ENCODE measurements at regions not wholly inside any gene's neighbourhood (a gene's known extent, or its start where the extent isn't known, plus 50 kb on each side); places are given as distances from the start of the nearest gene placed in this dataset.

GRCh38 chr10:8445353-8445752, 390.9 kb downstream of the GATA3 start:
- no peak for DNase-seq (ENCODE audit: low read depth, low spot score)
- no peaks in the 10 kb centered on the region for H3K36me3 ChIP-seq (ENCODE audit: insufficient read depth, insufficient read length, low read length)
- H3K4me1 ChIP-seq (ENCODE audit: insufficient read depth, insufficient read length), result no peaks in the 10 kb centered on the region
- H3K9me3 ChIP-seq (ENCODE audit: insufficient read depth, low read length), result no peaks in the 10 kb centered on the region
- H3K27me3 ChIP-seq (ENCODE audit: insufficient read depth, insufficient read length), result peaks cover 6% of the 10 kb centered on the region
- no peak overlapping the region for H3K9ac ChIP-seq (ENCODE audit: insufficient read length, low read depth)
- TF ChIP-seq YY1 (IDR thresholded peaks at IDR 0.05; ENCODE audit: insufficient read depth, insufficient read length), result no peak
- TF ChIP-seq SUZ12 (IDR thresholded peaks at IDR 0.05; ENCODE audit: extremely low read depth, insufficient read depth, insufficient read length), result no peak
- no peak for TF ChIP-seq ZNF274 (IDR thresholded peaks at IDR 0.05; ENCODE audit: low read depth, low read length)
- no peak overlapping the region for H3K4me3 ChIP-seq (ENCODE audit: insufficient read length, low read depth)

GRCh38 chr10:8449909-8450308, 395.4 kb downstream of the GATA3 start:
- Histone ChIP-seq H3K4me3 (ENCODE audit: insufficient read length, low read depth) (no peak overlapping the region), H3K36me3 (ENCODE audit: insufficient read depth, insufficient read length, low read length) (no peaks in the 10 kb centered on the region), H3K9ac (ENCODE audit: insufficient read length, low read depth) (no peak overlapping the region), H3K27me3 (ENCODE audit: insufficient read depth, insufficient read length) (no peaks in the 10 kb centered on the region), H3K9me3 (ENCODE audit: insufficient read depth, low read length) (no peaks in the 10 kb centered on the region), H3K4me1 (ENCODE audit: insufficient read depth, insufficient read length) (no peaks in the 10 kb centered on the region)
- no peak for DNase-seq (ENCODE audit: low read depth, low spot score)
- TF ChIP-seq ZNF274 (IDR thresholded peaks at IDR 0.05; ENCODE audit: low read depth, low read length), result no peak
- TF ChIP-seq YY1 (IDR thresholded peaks at IDR 0.05; ENCODE audit: insufficient read depth, insufficient read length), result no peak
- no peak for TF ChIP-seq SUZ12 (IDR thresholded peaks at IDR 0.05; ENCODE audit: extremely low read depth, insufficient read depth, insufficient read length)

GRCh38 chr10:8453587-8453986, 399.1 kb downstream of the GATA3 start:
- H3K4me3 ChIP-seq (ENCODE audit: insufficient read length, low read depth), result no peak overlapping the region
- no peaks in the 10 kb centered on the region for H3K9me3 ChIP-seq (ENCODE audit: insufficient read depth, low read length)
- no peaks in the 10 kb centered on the region for H3K27me3 ChIP-seq (ENCODE audit: insufficient read depth, insufficient read length)
- H3K36me3 ChIP-seq (ENCODE audit: insufficient read depth, insufficient read length, low read length), result no peaks in the 10 kb centered on the region
- no peaks in the 10 kb centered on the region for H3K4me1 ChIP-seq (ENCODE audit: insufficient read depth, insufficient read length)
- no peak for TF ChIP-seq ZNF274 (IDR thresholded peaks at IDR 0.05; ENCODE audit: low read depth, low read length)
- TF ChIP-seq SUZ12 (IDR thresholded peaks at IDR 0.05; ENCODE audit: extremely low read depth, insufficient read depth, insufficient read length), result no peak
- no peak for TF ChIP-seq YY1 (IDR thresholded peaks at IDR 0.05; ENCODE audit: insufficient read depth, insufficient read length)
- DNase-seq (ENCODE audit: low read depth, low spot score), result no peak
- H3K9ac ChIP-seq (ENCODE audit: insufficient read length, low read depth), result no peak overlapping the region

- no peaks in the 10 kb centered on the region for H3K9me3 ChIP-seq (ENCODE audit: insufficient read depth, low read length)
- TF ChIP-seq ZNF274 (IDR thresholded peaks at IDR 0.05; ENCODE audit: low read depth, low read length) (no peak), YY1 (IDR thresholded peaks at IDR 0.05; ENCODE audit: insufficient read depth, insufficient read length) (no peak), SUZ12 (IDR thresholded peaks at IDR 0.05; ENCODE audit: extremely low read depth, insufficient read depth, insufficient read length) (no peak)
- H3K4me3 ChIP-seq (ENCODE audit: insufficient read length, low read depth), result no peak overlapping the region
- no peaks in the 10 kb centered on the region for H3K36me3 ChIP-seq (ENCODE audit: insufficient read depth, insufficient read length, low read length)
- H3K27me3 ChIP-seq (ENCODE audit: insufficient read depth, insufficient read length), result no peaks in the 10 kb centered on the region
- H3K4me1 ChIP-seq (ENCODE audit: insufficient read depth, insufficient read length), result no peaks in the 10 kb centered on the region
- H3K9ac ChIP-seq (ENCODE audit: insufficient read length, low read depth), result no peak overlapping the region
- no peak for DNase-seq (ENCODE audit: low read depth, low spot score)
Measured at GRCh38 chr10:8454357-8454756, 399.9 kb downstream of the GATA3 start.

GRCh38 chr10:8455181-8455580, 400.7 kb downstream of the GATA3 start:
- Histone ChIP-seq H3K9ac (ENCODE audit: insufficient read length, low read depth) (no peak overlapping the region), H3K9me3 (ENCODE audit: insufficient read depth, low read length) (no peaks in the 10 kb centered on the region), H3K4me3 (ENCODE audit: insufficient read length, low read depth) (no peak overlapping the region), H3K36me3 (ENCODE audit: insufficient read depth, insufficient read length, low read length) (no peaks in the 10 kb centered on the region), H3K27me3 (ENCODE audit: insufficient read depth, insufficient read length) (no peaks in the 10 kb centered on the region), H3K4me1 (ENCODE audit: insufficient read depth, insufficient read length) (no peaks in the 10 kb centered on the region)
- TF ChIP-seq YY1 (IDR thresholded peaks at IDR 0.05; ENCODE audit: insufficient read depth, insufficient read length), result no peak
- TF ChIP-seq ZNF274 (IDR thresholded peaks at IDR 0.05; ENCODE audit: low read depth, low read length), result no peak
- no peak for TF ChIP-seq SUZ12 (IDR thresholded peaks at IDR 0.05; ENCODE audit: extremely low read depth, insufficient read depth, insufficient read length)
- DNase-seq (ENCODE audit: low read depth, low spot score), result no peak

GRCh38 chr10:8456386-8456785, 401.9 kb downstream of the GATA3 start:
- no peaks in the 10 kb centered on the region for H3K27me3 ChIP-seq (ENCODE audit: insufficient read depth, insufficient read length)
- H3K4me3 ChIP-seq (ENCODE audit: insufficient read length, low read depth), result no peak overlapping the region
- no peaks in the 10 kb centered on the region for H3K9me3 ChIP-seq (ENCODE audit: insufficient read depth, low read length)
- no peaks in the 10 kb centered on the region for H3K4me1 ChIP-seq (ENCODE audit: insufficient read depth, insufficient read length)
- no peak for DNase-seq (ENCODE audit: low read depth, low spot score)
- TF ChIP-seq ZNF274 (IDR thresholded peaks at IDR 0.05; ENCODE audit: low read depth, low read length) (no peak), YY1 (IDR thresholded peaks at IDR 0.05; ENCODE audit: insufficient read depth, insufficient read length) (no peak), SUZ12 (IDR thresholded peaks at IDR 0.05; ENCODE audit: extremely low read depth, insufficient read depth, insufficient read length) (no peak)
- H3K36me3 ChIP-seq (ENCODE audit: insufficient read depth, insufficient read length, low read length), result no peaks in the 10 kb centered on the region
- no peak overlapping the region for H3K9ac ChIP-seq (ENCODE audit: insufficient read length, low read depth)

- H3K36me3 ChIP-seq (ENCODE audit: insufficient read depth, insufficient read length, low read length), result no peaks in the 10 kb centered on the region
- TF ChIP-seq ZNF274 (IDR thresholded peaks at IDR 0.05; ENCODE audit: low read depth, low read length) (no peak), YY1 (IDR thresholded peaks at IDR 0.05; ENCODE audit: insufficient read depth, insufficient read length) (no peak), SUZ12 (IDR thresholded peaks at IDR 0.05; ENCODE audit: extremely low read depth, insufficient read depth, insufficient read length) (no peak)
- H3K9ac ChIP-seq (ENCODE audit: insufficient read length, low read depth), result no peak overlapping the region
- no peaks in the 10 kb centered on the region for H3K27me3 ChIP-seq (ENCODE audit: insufficient read depth, insufficient read length)
- H3K4me3 ChIP-seq (ENCODE audit: insufficient read length, low read depth), result no peak overlapping the region
- no peaks in the 10 kb centered on the region for H3K9me3 ChIP-seq (ENCODE audit: insufficient read depth, low read length)
- no peaks in the 10 kb centered on the region for H3K4me1 ChIP-seq (ENCODE audit: insufficient read depth, insufficient read length)
- no peak for DNase-seq (ENCODE audit: low read depth, low spot score)
Measured at GRCh38 chr10:8460626-8461025, 406.1 kb downstream of the GATA3 start.

GRCh38 chr10:8462565-8462964, 408.1 kb downstream of the GATA3 start:
- Histone ChIP-seq H3K4me3 (ENCODE audit: insufficient read length, low read depth) (no peak overlapping the region), H3K27me3 (ENCODE audit: insufficient read depth, insufficient read length) (no peaks in the 10 kb centered on the region), H3K9ac (ENCODE audit: insufficient read length, low read depth) (no peak overlapping the region), H3K9me3 (ENCODE audit: insufficient read depth, low read length) (no peaks in the 10 kb centered on the region), H3K4me1 (ENCODE audit: insufficient read depth, insufficient read length) (no peaks in the 10 kb centered on the region), H3K36me3 (ENCODE audit: insufficient read depth, insufficient read length, low read length) (no peaks in the 10 kb centered on the region)
- DNase-seq (ENCODE audit: low read depth, low spot score), result no peak
- TF ChIP-seq ZNF274 (IDR thresholded peaks at IDR 0.05; ENCODE audit: low read depth, low read length) (no peak), YY1 (IDR thresholded peaks at IDR 0.05; ENCODE audit: insufficient read depth, insufficient read length) (no peak), SUZ12 (IDR thresholded peaks at IDR 0.05; ENCODE audit: extremely low read depth, insufficient read depth, insufficient read length) (no peak)
